ENCODE measurements at regions not wholly inside any gene's neighbourhood (a gene's known extent, or its start where the extent isn't known, plus 50 kb on each side); places are given as distances from the start of the nearest gene placed in this dataset.

DNA sequence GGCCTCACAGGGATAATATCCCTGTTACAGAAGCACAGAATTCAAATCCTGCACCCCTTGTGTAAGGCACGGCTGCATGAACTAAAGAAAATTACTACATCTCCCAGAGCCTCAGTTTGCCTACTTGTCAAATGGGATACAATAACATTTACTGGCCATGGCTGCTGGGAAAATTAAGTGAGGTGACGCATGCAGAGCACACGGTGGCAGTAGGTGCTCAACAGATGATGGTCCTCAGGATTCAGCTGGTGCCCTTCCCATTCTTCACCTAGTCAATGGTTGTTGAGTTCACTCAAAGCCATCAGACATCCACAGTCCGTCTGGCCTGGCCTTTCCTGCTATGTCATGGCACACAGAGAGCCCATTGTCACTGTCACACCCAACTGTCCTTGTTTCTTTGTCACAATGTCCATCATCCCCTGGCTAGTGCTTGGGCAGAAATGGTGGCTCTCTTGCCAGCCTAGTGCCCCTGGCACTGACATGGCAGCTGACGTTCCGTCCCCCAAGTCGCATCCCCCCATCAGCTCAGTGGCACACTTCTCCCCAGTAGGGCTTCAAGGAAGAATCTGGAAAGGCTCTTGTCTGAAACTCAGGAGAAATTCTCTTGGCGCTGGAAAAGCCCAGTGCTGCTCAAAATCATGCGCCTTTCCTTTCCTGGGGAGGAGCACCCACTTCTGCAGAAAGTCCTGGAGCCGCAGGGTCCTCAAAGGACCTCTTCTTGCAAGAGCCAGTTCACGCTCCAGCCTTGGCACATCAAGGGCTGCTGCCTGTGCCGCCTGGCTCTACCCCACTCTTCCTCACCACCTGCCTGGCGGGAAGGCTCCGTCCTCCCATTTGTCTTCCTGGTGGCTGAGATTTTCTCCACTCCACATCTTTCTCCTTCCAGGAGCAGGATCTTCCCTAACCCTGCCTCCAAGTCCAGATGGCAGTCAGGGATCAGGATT is 55.9 kb upstream of the SLC66A3 start:
- no peak for DNase-seq (ENCODE audit: low spot score)
- no peak for FAIRE-seq

DNA sequence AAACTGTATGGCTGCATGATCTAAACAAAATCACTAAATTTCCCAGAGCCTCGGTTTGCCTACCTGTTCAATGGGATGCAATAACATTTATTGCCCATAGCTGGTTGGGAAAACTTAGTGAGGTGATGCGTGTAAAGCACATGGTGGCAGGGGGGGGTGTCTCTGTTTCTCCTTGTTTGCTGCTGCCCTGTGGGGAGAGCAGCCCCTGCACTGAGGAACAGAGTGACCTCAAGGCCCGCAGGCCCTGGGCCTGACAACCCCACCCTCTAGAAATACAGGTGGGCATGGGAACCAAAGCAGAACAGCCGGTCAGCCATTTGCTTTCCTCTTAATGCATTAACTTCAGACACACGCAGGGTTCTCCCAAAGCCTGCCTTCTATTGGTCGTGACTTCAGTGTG is 55.1 kb upstream of the SLC66A3 start:
- FAIRE-seq (no peak), DNase-seq (ENCODE audit: low spot score) (no peak)

DNA sequence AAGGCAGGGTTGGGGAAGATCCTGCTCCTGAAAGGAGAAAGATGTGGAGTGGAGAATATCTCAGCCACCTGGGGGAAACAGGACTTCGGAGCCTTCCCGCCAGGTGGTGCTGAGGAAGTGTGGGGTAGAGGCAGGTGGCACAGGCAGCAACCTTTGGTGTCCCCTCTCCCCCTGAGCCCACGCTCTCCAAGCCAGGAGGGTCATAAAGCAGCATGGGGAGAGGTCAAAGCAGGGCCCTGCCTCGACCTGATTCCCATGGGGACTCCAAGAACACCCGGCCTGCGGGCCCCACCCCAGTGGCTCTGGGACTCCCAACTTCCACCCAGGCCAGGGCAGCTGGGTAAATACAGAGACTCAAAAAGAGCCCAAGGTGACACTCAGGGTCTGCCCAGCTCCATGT is 54.3 kb upstream of the SLC66A3 start:
- FAIRE-seq = no peak

DNA sequence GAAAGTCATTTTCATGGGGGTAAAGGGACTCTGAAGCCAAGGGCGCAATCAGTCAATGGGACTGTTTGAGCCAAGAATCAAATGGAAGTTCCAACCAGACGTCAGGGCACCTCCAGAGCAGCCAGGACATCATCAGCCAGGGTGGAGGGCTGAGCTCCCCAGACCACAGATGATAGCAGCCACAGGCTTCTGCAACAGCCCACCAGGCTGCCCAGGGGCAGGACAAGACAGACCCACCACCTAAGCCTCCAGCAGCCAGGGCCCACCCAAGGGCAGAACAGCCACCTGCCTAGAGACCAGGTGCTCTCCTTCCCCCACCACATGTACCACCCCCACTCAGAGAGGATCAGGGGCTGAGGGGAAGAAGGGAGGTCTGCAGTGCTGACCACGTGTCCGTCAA is 53.8 kb upstream of the SLC66A3 start:
- FAIRE-seq = no peak
- DNase-seq (ENCODE audit: low spot score) = no peak

More for the DNA sequence above, 54.3 kb upstream of the SLC66A3 start:
- no peak for DNase-seq (ENCODE audit: low spot score)

DNA sequence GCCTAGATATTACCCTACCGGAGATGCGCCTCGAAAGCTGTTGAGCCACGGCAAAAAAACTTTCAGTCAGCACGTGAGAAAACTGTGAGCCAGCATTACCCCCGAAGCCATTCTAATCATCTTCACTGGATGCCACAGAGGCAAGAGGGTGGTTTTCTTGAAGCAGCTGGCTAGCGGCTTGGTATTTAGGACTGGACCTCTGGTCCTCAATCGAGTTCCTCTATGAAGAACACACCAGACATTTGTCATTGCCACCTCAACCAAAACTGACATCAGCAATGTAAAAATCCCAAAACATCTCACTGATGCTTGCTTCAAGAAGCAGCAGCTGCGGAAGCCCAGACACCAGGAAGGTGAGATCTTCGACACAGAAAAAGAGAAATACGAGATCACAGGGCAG is 52.8 kb upstream of the SLC66A3 start:
- FAIRE-seq = no peak
- DNase-seq (ENCODE audit: low spot score) = no peak

DNA sequence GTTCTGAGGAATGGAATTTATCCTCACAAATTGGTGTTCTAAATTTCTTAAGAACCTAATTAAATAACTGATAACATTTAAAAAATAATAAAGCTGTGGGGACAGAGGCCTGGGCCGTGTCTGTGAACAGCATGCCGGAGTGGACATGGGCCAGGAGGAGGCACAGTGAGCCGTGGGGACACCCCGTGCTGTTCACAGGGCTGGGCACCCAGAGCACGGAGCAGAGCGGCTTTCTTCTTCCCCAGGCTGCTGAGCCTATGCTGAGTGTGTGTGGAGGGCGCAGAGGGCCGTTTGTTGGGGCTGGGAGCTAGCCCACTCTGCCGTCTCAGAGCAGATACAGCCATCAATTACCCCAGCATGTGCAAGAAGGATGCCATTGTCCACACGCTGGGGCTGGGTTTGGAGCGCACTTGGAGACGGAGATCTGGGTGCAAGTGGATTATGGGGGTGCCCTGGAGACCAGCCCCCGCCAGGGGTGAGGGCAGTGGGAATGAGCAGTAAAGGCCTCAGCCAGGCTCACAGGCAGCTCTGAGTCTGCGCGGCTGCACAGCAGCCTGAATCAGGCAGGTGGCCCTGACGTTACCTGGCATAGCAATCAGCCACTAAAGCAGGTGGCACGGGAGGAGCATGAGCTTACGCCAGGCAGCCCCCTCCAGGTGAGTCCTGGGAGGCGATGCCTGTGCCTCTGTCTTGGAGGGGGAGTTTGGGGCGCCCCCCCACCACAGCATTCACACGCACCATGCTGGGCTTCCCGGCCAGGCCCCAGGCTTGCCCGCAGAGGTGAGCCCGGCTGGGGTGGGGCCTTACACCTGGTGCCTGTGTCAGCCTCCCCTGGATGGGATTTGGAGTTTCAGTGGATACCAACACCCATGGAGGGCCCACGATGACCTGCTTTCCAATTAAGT is 52.1 kb upstream of the SLC66A3 start:
- no peak for FAIRE-seq
- DNase-seq (ENCODE audit: low spot score) = no peak

DNA sequence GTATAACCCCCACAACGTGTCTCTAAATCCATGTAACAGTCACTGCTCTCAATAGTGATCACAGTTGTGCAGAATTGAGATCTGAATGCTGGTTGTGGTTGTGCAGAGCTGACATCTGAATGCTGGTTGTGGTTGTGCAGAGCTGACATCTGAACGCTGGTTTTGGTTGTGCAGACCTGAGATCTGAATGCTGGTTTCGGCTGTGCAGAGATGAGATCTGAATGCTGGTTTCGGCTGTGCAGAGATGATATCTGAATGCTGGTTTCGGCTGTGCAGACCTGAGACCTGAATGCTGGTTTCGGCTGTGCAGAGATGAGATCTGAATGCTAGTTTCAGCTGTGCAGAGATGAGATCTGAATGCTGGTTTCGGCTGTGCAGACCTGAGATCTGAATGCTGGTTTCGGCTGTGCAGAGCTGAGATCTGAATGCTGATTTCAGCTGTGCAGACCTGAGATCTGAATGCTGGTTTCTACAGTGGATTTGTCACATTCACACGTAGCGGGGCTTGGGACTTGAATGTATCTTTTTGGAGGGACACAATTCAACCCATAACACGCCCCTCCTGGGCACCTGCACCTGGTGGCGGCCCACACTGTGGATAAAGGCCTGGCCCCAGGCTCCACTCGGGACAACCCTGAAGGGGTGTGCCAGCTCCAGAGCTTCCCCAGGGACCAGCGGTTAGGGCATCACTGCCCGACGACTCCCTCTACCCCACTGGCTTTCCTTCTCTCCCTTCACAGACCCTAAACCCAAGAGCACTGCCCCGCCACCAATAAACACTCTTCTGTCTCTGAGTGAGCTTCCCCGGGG is 51.1 kb upstream of the SLC66A3 start:
- DNase-seq (ENCODE audit: low spot score) (no peak), FAIRE-seq (no peak)

DNA sequence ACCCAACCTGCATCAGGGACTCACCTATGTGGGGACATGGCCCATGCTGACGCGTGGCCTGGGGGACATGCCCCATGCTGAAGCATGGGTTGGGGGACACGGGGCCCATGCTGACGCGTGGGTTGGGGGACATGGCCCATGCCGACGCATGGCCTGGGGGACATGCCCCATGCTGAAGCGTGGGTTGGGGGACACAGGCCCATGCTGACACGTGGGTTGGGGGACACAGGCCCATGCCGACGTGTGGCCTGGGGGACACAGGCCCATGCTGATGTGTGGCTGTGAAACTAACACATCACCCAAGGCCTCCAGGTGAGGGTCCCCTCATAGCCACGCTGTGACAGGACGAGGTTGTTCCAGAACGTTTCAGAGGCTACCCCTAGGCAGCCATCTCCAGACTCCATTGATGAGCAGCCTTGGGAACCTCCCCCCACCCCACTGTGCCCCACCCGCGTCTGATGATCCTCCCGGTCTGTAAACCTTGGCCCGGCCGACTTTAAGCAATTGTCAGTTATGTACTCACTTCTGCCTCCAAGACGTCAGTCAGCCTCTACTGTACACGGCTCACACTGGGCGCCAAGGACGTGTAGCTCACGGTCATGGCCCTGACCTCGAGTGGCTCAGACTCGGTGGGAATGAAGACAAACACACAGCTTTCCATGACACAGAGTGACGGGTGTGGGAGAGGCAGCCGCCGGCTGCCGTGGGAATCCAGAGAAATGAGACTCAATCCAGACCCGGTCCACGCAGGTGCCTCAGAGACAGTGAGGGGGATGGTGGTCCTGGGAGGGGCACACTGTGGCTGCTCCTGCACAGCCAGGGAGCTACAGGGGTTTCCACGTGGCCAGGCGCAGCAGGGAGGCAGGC is 50.2 kb upstream of the SLC66A3 start:
- no peak for DNase-seq (ENCODE audit: low spot score)
- FAIRE-seq = no peak

All from RCC 7860 (cell line).